ENCODE measurements at regions not wholly inside any gene's neighbourhood (a gene's known extent, or its start where the extent isn't known, plus 50 kb on each side); places are given as distances from the start of the nearest gene placed in this dataset.

- no peaks in the 10 kb centered on the region for H3K79me2 ChIP-seq (ENCODE audit: control insufficient read depth, insufficient read depth, low read length)
- 0 out of 3 replicates have a peak, but pooled peaks have one; percentile 44 for ATAC-seq
- H3K4me2 ChIP-seq (ENCODE audit: insufficient read depth, low read length), result no peak overlapping the region
- peak; percentile 19 for FAIRE-seq
- no CpG with 5 or more reads among the region's 4 CpGs for WGBS (ENCODE audit: insufficient coverage, low coverage, missing lambda C conversion rate)
- ChIA-PET CTCF (ENCODE audit: low intra/inter-chr PET ratio) (no interaction called here), POLR2A (no interaction called here)
- no peaks in the 10 kb centered on the region for H3K36me3 ChIP-seq (ENCODE audit: control insufficient read depth, insufficient read depth, low read length)
- BruUV-seq (replicated peaks), result no TSS peak
- in situ Hi-C loops (cut with MboI) (loop anchor here (10.0 kb wide), 1 partner anchor 771 kb away; no protein-coding TSS in a partner anchor), intact Hi-C loops (cut with micrococcal nuclease) (loop anchor here (5.0 kb wide), 1 partner anchor 183 kb away; no protein-coding TSS in a partner anchor)
- H3K4me1 ChIP-seq (replicated peaks in 1 of 2; ENCODE audit: control insufficient read depth in 2 of 2, insufficient read depth in 2 of 2, low read length in 2 of 2), result peaks cover 4 to 27% of the 10 kb centered on the region in 2 experiments; a peak in 3 of 5 replicates
- no peaks in the 10 kb centered on the region for H3K27me3 ChIP-seq (ENCODE audit: control insufficient read depth in 2 of 2, insufficient read depth in 2 of 2, low read length in 2 of 2)
- no peaks in the 10 kb centered on the region for H3K9me3 ChIP-seq (replicated peaks; ENCODE audit: control insufficient read depth, insufficient read depth, low read depth, low read length)
- H3K9ac ChIP-seq (ENCODE audit: insufficient read depth in 1 of 2, low read depth in 2 of 2, low read length in 2 of 2), result no peak overlapping the region
- peak in 3 of 4 experiments; percentile 16 to 51 (median 18) for DNase-seq (ENCODE audit: extremely low read depth in 1 of 4, low spot score in 3 of 4)
- no peaks in the 10 kb centered on the region for H3K9me1 ChIP-seq (ENCODE audit: control insufficient read depth, insufficient read depth, low read length)
- no peaks in the 10 kb centered on the region for H4K20me1 ChIP-seq (replicated peaks; ENCODE audit: control insufficient read depth, insufficient read depth, low read length)
- H3K4me3 ChIP-seq, result no peak overlapping the region
- no peak overlapping the region for H2AFZ ChIP-seq (ENCODE audit: low read depth, low read length)
- H3K27ac ChIP-seq (ENCODE audit: extremely low read depth, low read depth, low read length), result no peak overlapping the region
- TF ChIP-seq RAD21 (CRISPR knock-in tag; conservative IDR thresholded peaks at IDR 0.05 in 1 of 2, IDR thresholded peaks at IDR 0.05 in 1 of 2), result peak; percentile 8 to 35; a peak in 2 of 4 replicates
- no peak for TF ChIP-seq FOXM1 (IDR thresholded peaks at IDR 0.05; ENCODE audit: low read depth)
- TF ChIP-seq FOXM1 (CRISPR knock-in tag; IDR thresholded peaks at IDR 0.05; ENCODE audit: low read depth), result no peak
- no peak for TF ChIP-seq TAF1 (IDR thresholded peaks at IDR 0.05; ENCODE audit: control insufficient read depth, extremely low read depth, insufficient read depth, low read length, severe bottlenecking)
- TF ChIP-seq CBFA2T3 (IDR thresholded peaks at IDR 0.05), result no peak
- TF ChIP-seq TRIM24 (IDR thresholded peaks at IDR 0.05), result no peak
- 0 out of 2 replicates have a peak, but pooled peaks have one; percentile 35 for TF ChIP-seq SMC3 (conservative IDR thresholded peaks at IDR 0.05; ENCODE audit: insufficient read depth, low read depth, low read length)
- peak; percentile 6; the same call in 1 of the 2 replicates for TF ChIP-seq REST (IDR thresholded peaks at IDR 0.05; ENCODE audit: borderline replicate concordance)
- no peak for TF ChIP-seq REST (CRISPR knock-in tag; IDR thresholded peaks at IDR 0.05; ENCODE audit: low read depth)
- TF ChIP-seq BRD4 (IDR thresholded peaks at IDR 0.05), result no peak
Measured at GRCh38 chrX:39445336-39445735, 644.1 kb downstream of the MID1IP1 start.
